Endothelial cell of hepatic sinusoid (primary cell): ENCODE measurements at regions not wholly inside any gene's neighbourhood (a gene's known extent, or its start where the extent isn't known, plus 50 kb on each side); places are given as distances from the start of the nearest gene placed in this dataset.
"Not testable (repeated sequence)": the region's sequence is repeated elsewhere in the genome, so short reads cannot be mapped to it uniquely, and the experiment has no call there.

Source experiments
- in situ Hi-C: cut with HindIII; loops from 2 replicates; pipeline ENCODE4 v1.10.0; 2017; ENCODE audit warnings: low sequenced_read_pairs

DNA sequence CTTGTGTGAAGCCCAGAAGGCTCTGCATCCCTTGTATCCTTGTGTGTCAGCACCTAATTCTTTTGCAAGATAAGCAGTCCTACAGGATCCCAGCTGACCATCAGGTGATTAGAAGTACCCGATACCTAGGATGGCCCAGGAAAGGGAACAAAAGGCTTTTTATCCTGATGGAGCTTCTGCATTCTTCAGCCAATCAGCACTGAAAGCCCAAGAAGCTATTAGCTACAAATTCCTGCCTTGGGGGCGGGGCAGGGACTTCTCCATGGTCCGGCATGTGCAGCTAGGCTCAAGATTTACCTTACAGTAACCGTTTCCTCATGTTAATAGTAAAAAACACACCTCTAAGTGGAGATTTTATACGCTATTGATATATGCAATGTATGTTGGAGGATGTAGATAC is 264.6 kb upstream of the THUMPD2 start:
- in situ Hi-C loops: no loop called here

DNA sequence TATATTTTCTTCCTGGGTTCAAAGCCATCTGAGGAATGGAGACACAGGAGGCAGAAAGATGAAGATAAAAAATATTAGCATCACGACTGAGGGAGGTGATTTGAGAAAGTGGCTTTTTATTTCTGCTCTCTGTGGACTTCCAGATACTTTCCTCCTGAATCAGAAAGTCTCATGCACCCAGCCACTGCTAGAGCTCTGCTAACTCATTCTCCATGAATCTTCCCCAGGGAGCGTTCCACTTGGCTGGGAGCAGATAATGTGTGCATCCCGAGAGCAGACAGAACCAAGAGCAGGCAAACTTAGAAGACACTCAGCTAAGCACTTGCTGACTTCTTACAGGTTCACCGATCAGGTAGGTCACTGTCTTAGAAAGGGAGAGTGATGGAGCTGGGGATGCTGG is 264.1 kb upstream of the THUMPD2 start:
- in situ Hi-C loops: no loop called here

DNA sequence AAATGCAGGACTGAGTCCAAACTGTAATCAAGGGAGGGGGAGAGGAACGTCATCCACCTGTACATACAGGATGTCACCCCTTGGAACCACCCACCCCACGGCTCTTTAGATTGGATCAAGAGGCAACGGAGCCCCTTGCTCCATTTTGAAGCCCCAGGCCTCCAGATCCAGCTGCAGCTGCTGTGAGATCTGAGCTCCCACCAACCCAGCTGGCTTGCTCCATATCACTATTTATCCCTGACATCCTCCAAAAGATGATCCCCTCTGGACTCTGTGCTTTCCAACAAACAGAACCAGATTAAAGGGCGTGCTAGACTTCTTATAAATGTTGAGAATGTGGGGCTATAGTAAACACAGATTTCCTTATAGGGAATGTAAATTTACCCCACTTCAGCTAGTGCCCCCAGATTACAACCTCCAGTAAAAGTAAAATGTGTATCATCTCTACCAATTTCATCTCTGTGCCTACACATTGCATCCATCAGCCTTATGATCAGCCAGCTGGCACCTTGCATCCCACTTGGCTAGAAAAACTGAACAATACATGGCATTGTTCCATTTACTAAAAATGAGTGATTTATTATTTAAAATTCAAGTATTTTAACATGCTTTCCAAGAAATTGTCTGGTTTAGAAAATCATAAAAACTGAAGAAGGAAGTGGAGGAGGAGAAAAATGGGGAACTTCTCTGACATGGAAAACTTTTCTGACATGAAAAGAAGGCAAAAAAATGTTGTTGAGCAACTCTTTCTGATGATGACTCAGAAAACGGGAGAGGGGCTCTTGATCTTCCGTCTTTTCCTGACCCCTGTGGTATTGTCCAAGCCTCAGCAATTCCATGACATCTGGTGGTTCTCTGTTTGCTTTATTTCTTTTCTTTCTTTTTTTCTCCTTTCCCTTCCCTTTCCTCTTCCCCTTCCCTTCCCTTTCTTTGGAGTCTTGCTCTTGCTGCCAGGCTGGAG is 262.6 kb upstream of the THUMPD2 start:
- in situ Hi-C loops: no loop called here

DNA sequence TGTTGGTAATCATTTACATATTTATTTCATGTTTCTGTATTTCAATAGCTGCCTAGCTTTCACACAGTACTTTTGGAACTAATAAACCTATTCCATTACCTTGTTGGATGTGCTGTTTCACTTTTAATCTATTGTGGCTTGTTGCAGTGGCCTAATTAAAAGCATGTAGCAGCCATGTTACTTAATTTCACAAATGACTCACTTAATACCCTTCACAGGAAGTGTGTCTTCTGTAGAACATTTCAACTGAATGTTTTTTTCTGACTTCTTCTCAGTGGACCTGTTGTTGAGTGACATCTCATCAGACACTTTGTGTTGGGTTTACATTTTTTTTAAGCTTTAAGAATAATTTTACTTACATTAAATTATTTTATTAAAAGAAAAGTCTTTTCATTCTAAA is 260.5 kb upstream of the THUMPD2 start:
- in situ Hi-C loops: loop anchor here (5.0 kb wide), 1 partner anchor 72 kb away; no protein-coding TSS in a partner anchor

DNA sequence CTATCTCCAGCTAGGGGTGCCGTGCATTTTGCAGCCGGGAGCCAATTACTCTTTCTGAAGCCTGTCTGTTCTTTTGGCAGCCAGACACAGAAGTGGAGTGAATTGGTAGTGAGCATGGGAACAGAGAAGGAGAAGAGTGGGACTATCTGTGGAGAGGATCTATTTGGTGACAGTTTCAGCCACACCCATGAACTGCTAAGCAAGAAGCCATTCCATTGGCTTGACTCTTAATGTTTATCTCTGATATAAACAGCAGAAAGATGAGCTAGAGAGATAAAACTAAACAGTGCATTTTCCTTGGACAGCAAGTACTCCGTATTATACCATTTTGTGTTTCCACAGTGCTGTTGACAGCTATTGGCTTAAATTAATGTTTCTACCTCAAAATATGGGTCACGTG is 259.6 kb upstream of the THUMPD2 start:
- in situ Hi-C loops: loop anchor here (5.0 kb wide), 1 partner anchor 71 kb away; no protein-coding TSS in a partner anchor

DNA sequence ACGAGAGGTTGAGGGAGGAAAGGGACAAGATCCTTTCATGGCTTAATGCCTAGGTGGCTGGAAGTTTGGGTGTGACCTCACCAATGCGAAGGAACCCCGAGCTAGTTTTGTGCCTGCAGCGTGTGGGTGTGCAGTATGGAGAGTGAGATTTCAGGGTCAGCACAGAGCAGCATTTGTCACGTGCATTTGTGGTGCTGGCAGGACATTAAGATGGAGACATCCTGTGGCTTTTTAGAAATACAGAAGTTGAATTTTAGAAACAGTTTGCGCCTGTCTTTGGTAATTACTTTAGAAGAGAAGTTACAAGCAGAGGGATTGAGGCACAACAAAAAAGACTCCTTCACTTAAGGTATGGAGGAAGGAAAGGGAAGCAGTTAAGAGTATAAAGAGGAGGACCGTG is 258.2 kb upstream of the THUMPD2 start:
- in situ Hi-C loops: loop anchor here (5.0 kb wide), 1 partner anchor 70 kb away; no protein-coding TSS in a partner anchor

DNA sequence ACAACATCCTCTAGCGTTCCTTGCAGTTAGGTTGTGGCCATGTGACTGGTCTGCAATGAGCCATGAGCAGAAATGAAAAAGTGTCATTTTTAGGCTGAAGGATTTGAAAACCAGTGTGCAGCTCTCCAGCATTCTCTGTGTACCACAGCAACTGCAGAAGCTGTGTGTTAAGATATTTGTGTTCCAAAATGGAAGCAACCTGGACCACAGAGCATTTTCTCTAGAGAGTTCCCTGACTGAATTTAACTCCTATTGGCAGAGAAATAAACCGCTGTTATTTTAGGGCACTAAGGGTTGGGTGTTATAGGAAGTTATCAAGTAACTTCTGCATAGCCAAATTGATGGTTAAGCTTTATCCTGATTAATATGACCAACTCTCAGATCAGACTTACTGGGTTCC is 257.2 kb upstream of the THUMPD2 start:
- in situ Hi-C loops: loop anchor here (5.0 kb wide), 1 partner anchor 69 kb away; no protein-coding TSS in a partner anchor

DNA sequence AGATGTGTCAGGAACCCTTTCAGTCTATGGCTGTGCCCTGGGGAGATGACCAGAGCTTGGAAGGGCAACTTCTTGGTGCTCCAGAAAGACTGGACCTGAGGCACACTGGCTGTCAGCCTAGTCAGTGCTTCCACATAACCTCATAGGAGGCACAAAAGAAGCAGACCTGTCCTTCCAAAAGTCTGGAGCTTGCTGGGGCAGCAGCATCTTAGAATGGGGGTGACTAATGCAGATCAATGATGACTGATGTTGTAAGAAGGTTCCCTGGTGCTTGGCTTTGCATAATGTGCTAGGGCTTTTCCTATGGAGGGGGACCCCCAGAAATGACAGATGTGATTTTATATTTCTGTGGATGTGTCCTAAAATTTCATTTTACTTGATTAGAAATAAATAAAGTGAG is 255.7 kb upstream of the THUMPD2 start:
- in situ Hi-C loops: loop anchor here (5.0 kb wide), 1 partner anchor 68 kb away; no protein-coding TSS in a partner anchor

DNA sequence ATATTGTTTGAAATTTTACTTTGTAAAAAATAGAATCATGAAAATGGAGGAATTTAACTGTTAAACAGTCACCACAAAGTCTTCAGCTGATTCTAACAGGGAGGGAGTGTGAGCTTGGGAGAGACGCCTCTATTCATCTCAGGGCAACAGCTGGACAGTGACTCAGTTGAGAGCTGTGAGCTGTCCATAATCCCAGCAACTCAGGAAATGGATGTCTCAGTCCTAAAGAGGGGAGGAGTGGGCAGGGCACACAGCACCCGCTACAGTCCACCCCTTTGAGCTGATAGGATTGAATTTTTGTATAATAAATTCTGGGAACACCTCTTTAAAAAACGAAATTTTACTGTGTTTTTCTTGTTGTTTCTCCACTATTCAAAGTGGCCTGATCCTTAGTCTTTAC is 255.1 kb upstream of the THUMPD2 start:
- in situ Hi-C loops: no loop called here

DNA sequence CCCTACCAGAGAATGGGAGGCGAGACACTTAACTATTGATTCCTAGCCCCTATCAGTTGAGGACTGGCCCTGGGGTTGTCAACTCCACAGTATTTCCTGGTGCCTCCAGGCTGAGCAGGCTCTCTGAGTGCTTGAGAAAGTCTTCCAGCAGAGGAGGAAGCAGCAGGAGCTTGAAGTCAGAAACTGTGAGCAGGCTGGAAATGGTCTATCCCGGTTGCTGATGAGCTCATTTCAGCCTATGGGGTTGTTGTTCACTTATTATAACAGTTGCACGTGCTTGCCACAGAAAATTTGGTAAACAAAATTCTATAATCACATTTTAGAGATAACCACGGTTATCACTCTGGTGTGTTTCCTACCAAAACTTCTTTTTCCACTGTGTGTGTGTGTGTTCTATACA is 254.7 kb upstream of the THUMPD2 start:
- in situ Hi-C loops: no loop called here

DNA sequence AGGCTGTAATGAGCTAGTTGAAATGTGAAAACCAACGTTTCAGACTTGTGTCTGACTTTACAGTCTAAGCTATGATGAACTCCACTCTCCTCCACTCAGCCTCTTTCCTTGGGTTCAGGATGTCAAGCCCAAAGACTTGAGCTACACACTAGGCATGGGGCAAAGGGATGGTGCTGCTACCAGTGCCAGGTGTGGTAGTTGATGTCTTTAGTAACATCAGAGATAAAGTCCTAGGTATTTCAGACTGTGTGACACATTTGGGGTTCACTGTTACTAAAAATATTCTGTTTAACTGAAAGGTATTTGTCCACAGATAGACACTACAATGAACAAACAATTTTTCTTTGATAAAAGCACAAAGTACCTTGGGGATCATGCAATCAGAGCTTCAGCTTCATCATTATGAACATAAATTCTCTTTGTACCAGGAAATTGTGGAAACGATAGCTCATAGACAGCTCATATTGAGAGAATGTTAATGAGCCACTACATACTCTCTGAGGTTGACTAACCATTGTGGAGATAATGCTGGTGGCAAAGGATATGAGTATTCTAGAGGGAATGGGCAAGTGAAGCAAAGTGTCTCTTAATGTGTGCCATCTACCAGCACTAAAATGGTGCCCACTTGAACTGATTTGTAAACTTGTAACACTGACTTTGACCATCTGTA is 253.7 kb upstream of the THUMPD2 start:
- in situ Hi-C loops: no loop called here

DNA sequence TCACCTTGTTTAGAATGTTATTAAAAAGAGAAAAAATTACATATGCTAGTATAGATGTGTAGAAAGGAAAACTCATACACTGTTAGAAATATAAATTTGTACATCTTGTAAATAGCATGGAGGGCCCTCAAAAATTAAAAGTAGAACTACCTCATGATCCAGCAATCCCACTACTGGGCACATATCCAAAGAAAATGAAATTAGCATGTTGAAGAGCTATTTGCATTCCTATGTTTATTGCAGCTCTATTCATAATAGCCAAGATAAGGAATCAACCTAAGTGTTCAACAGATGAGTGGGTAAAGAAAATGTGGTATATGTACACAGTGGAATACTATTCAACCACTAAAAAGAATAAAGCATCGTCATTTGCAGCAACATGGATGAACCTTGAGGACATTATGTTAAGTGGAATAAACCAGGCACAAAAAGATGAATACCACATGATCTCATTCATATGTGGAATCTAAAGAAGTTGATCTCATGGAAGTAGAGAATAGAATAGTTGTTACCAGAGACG is 251.5 kb upstream of the THUMPD2 start:
- in situ Hi-C loops: no loop called here

DNA sequence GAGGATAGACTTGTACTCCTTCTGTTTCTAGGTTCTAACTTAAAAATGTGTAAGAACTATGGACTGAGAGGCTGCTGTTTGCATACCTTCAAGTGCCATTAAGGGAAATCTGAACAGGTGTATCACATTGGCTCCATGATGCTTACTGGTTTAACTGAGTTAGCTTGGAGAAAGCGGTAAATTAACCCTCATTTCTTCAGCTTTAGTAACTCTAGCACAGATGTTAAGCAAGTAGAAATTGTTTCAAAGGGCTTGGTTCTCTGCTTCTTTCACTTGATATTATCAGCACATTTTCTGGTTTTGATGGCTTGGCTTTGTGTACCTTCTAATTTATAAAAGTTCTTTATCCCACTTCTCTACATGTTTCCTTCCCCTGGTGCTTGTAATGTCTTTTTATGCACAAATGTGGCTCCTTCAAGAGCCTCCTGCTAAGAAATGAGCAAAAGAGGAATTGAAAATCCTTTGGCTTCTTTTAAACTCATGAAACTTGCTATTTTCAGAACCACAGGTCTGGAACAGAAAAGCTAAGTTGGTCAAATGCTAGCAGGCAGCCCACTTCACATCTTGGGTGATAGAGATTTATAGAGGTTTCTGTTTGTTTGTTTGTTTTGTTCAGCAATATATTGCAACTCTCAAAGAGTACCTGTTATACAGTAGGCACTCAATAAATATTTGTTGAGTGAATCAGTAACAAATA is 249.9 kb upstream of the THUMPD2 start:
- in situ Hi-C loops: no loop called here

DNA sequence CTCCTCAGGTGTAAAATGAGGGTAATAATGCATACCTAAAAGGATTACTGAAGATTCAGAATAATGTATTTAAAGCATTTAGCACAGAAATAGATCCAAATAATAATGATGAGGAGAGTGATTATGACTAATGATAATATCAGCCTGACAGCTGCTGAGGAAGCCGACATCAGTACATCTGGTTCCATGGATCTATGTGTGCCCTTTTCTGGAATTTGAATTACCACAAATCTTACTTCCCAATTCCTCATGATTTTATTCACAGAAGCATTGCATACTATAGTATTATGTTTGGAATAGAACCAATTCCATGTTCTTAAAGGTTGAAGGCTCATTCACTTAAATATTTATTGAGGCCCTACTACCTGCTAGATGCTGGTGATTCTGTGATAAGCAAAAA is 248.9 kb upstream of the THUMPD2 start:
- in situ Hi-C loops: no loop called here

DNA sequence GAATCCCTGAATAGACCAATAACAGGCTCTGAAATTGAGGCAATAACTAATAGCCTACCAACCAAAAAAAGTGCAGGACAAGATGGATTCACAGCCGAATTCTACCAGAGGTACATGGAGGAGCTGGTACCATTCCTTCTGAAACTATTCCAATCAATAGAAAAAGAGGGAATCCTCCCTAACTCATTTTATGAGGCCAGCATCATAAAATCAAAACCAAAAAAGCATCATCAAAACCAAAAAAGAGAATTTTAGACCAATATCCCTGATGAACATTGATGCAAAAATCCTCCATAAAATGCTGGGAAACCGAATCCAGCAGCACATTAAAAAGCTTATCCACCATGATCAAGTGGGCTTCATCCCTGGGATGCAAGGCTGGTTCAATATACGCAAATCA is 246.2 kb upstream of the THUMPD2 start:
- in situ Hi-C loops: not testable (repeated sequence)

DNA sequence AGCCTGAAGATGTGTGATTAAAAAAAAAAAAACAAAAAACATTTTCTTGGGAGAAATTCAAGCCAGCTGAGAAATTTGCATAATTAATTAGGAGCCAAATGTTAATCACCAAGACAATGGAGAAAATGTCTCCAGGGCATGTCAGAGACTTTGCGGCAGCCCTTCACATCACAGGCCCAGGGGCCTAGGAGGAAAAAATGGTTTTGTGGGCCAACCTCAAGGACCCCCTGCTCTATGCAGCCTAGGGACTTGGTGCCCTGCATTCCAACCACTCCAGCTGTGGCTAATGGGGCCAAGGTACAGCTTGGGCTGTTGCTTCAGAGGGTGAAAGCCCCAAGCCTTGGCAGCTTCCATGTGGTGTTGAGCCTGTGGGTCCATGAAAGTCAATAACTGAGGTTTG is 241.9 kb upstream of the THUMPD2 start:
- in situ Hi-C loops: no loop called here

DNA sequence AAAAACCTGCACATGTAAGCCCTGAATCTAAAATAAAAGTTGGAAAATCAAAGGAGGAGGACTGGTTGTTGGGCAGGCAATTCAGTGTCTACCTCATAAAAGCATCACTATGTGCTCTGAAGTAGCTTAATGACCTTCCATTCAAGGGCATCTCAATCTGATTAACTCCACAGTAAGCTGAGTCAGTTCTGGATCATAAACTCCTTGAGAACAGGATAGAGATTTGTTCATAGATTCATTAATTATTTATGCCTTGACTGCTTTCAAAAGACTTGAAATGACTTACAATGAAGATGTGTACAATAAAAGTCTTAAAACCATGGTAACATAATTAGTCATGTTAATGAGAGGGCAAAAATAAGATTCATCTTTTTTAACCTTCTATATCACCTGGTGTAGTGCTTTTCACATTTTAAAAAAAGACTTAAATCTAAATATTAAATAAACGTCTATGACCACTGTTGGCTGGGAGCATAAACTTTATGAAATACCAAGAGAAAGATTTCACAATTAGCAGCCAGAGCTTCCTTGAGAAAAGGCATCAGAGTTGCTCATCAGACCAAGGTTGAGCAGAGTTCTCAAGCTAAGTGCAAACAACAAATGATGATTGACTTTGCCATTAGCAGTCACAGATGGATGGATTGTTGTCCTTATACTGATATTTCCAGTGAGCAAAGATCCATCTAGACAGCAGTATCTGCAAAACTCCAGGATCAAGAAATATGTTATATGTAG is 237.3 kb upstream of the THUMPD2 start:
- in situ Hi-C loops: no loop called here

DNA sequence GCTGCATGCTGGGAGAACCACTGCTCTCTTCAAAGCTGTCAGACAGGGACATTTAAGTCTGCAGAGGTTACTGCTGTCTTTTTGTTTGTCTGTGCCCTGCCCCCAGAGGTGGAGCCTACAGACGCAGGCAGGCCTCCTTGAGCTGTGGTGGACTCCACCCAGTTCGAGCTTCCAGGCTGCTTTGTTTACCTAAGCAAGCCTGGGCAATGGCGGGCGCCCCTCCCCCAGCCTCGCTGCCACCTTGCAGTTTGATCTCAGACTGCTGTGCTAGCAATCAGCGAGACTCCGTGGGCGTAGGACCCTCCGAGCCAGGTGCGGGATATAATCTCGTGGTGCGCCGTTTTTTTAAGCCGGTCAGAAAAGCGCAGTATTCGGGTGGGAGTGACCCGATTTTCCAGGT is 234.9 kb upstream of the THUMPD2 start:
- in situ Hi-C loops: not testable (repeated sequence)

DNA sequence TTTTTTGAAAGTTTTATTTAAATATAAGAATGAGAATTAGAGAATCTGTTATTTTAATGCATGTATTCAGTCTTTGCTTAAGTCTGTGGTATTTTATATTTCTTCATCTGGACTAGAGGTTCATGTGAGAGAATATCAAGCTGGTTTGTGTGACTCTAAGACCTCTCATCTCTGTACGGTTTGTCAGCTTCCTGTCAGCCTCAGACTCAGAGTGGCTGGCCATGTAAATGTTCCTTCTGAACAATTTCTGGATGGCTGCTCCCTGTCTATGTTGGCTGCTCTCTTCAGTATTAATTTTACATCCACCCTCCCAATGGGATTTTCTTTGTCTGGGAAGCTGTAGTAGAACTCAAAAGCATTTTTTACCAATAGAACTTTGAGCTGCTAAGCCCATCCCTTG is 225.3 kb upstream of the THUMPD2 start:
- in situ Hi-C loops: no loop called here

DNA sequence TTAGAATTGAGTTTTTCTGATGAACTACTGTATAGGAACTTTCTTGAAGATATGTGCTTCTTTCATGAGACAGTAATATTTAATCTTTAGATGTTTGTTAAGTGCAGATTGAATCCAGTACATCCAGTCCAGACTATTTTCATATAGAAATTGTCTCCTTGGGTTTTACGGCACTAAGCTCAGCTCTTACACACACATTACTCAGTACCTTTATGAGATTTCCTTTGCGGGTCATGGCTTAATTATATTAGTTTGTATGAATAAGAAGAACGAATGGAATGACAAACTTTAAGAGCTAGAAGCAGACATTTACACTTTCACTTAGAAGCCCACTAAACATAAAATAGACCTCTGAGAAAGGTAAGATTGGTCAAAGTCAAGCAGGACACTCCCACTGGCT is 223.3 kb upstream of the THUMPD2 start:
- in situ Hi-C loops: no loop called here
